ENCODE measurements at regions not wholly inside any gene's neighbourhood (a gene's known extent, or its start where the extent isn't known, plus 50 kb on each side); places are given as distances from the start of the nearest gene placed in this dataset.
A peak's percentile ranks its signal among the peaks of the same experiment; 100 is the strongest.

DNA sequence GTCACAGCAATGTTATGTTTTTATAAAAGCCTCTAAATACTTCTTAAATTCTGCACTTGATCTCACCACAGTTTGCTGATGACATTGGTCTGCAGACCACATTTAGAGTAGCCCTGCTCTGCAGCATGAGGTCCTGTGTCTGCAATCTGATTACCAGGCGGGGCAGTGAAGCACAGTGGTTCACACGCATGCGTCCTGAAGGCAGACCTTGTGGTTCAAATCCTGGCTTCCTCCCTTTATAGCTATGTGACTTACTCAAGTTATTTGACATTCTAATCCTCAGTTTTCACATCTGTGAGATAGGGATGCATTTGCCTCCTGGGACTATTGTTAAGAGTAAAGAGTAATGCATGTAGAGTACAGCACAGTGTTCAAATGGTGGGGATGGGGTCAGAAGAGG is 50.3 kb downstream of the BMAL2 start:
- no peak for DNase-seq (ENCODE audit: low read depth, low spot score)
- H3K4me3 ChIP-seq (ENCODE audit: low read depth, low read length) = no peak overlapping the region
- TF ChIP-seq, protein P1, sequence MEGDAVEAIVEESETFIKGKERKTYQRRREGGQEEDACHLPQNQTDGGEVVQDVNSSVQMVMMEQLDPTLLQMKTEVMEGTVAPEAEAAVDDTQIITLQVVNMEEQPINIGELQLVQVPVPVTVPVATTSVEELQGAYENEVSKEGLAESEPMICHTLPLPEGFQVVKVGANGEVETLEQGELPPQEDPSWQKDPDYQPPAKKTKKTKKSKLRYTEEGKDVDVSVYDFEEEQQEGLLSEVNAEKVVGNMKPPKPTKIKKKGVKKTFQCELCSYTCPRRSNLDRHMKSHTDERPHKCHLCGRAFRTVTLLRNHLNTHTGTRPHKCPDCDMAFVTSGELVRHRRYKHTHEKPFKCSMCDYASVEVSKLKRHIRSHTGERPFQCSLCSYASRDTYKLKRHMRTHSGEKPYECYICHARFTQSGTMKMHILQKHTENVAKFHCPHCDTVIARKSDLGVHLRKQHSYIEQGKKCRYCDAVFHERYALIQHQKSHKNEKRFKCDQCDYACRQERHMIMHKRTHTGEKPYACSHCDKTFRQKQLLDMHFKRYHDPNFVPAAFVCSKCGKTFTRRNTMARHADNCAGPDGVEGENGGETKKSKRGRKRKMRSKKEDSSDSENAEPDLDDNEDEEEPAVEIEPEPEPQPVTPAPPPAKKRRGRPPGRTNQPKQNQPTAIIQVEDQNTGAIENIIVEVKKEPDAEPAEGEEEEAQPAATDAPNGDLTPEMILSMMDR (IDR thresholded peaks at IDR 0.05; ENCODE audit: insufficient read depth, low read length, missing control alignments) = no peak
- CTCF ChIA-PET = interaction anchor here (0.8 to 9.4 kb wide), 10 partner anchors 8 to 278 kb away, joined by 3 to 80 read pairs (median 6); partner anchors contain the start of gene BMAL2
- POLR2A ChIA-PET = no interaction called here

DNA sequence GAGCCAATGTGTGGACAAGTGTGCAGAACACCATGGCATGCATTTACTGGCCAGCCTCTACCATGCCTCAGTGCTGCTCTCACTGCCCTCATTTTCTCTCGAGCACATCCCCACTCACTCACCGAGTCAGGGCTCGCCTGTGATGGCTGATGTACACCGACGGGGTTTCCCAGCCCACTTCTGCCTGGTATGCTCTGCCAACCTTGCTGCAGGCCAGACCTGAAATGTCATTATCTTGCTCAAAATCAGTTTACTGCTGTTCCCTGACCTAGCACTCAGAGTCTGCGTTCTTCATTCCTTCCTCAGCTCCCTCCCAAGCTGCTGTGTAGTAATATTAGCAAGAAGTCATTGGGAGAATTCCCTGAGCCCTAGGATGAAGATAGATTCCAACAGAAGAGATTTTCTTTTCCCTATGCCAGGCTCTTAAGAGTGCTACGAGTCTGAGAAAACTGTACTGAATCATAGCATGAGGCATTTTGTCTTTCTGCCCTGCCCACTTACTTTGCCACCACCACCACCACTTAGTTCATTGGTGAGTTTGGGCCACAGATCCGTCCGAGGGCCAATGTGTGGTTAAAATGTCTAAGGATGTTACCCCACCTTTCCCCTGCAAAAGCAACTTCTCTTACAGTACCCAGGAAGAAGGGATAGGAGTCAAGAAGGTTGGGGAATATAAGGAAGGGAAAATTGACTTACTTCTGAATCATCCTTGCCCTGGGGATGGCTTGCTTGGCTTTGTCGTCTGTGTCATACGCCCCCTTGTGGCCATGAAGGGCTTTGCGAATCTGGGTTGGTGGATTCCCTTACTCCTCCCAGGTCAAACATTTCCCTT is 51.0 kb downstream of the BMAL2 start:
- ChIA-PET CTCF (interaction anchor here (0.7 to 9.4 kb wide), 40 partner anchors 8 to 320 kb away, joined by 3 to 80 read pairs (median 4); partner anchors contain the start of genes BMAL2 and REP15), POLR2A (no interaction called here)
- DNase-seq (ENCODE audit: low read depth, low spot score) = peak; percentile 28
- TF ChIP-seq, protein P1 (IDR thresholded peaks at IDR 0.05; ENCODE audit: insufficient read depth, low read length, missing control alignments) = peak; percentile 88
- H3K4me3 ChIP-seq (ENCODE audit: low read depth, low read length) = no peak overlapping the region

DNA sequence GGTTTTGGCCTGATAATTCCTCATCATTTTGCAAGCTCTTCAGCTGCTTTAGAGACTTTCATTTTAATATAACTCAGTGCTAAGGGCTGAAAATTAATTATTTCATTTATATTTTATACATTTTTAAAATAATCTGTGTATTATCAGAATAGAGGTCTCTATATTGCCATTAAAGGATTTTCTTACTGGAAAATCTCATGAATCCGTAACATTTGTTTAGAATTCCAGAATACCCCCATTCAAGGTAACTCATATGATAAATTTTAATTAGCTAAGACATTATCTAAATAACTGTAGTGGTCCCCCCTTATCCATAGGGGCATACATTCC is 51.6 kb downstream of the BMAL2 start:
- ChIA-PET POLR2A (no interaction called here), CTCF (interaction anchor here (0.7 to 9.4 kb wide), 39 partner anchors 9 to 320 kb away, joined by 3 to 80 read pairs (median 4); partner anchors contain the start of genes BMAL2 and REP15)
- DNase-seq (ENCODE audit: low read depth, low spot score) = no peak
- no peak overlapping the region for H3K4me3 ChIP-seq (ENCODE audit: low read depth, low read length)
- TF ChIP-seq, protein P1 (IDR thresholded peaks at IDR 0.05; ENCODE audit: insufficient read depth, low read length, missing control alignments) = no peak

DNA sequence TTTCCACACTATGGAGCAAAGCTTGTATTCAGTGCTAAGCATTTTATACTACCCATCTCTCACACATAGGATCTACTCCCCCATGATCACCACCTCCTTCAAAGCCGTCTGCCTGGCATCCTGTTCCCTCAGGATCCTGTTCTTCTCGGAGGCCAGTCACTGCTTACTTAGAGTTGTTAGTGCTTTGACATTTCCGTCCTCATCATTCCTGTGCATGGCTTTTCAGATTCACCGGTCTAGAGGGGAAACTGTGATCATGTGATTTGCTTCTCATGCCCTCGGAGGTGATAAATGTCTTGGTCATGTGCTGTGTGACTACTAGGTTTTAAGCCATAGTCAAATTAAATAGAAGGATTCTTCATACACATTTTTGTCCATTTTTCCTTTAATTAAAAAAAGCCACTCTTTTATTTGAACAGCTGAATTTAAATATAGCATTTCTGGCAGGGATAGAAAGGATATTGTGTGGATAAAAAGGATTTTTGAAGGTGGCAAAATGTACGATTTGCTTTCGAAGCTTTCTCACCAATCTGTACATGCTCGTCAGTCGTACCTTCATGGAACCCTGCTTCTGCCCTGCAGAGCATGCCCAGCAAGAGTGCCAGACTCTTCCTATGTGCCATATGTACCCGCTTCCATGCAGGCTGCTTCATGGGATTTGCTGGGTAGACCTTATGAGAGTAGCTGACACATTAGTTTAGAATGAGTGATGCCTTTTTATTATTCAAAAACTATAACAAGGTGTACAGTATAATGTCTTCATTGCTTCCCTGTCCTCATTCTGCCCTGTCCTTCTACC is 53.3 kb downstream of the BMAL2 start:
- TF ChIP-seq, protein P1 (IDR thresholded peaks at IDR 0.05; ENCODE audit: insufficient read depth, low read length, missing control alignments) = no peak
- DNase-seq (ENCODE audit: low read depth, low spot score) = no peak
- ChIA-PET POLR2A (no interaction called here), CTCF (interaction anchor here (0.7 to 9.4 kb wide), 14 partner anchors 8 to 275 kb away, joined by 3 to 80 read pairs (median 8); partner anchors contain the start of gene BMAL2)
- H3K4me3 ChIP-seq (ENCODE audit: low read depth, low read length) = no peak overlapping the region

DNA sequence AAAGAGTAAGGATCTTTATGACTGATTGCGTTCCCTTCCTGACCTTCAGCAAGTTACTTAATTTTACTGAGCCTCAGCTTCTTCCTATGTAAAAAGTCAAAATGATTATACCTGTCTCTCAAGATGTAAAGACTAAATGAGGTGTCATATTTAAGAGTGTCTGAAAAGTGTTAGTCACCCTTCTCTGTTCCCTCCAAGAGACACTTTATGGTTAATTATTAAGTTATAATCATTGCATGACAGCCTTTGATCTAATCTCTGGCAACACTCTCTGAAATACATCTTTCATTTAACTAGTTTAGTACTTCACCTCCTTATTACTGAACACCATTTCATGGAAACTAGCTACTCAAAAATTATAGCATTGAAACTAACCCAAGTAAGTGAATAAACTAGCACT is 54.8 kb downstream of the BMAL2 start:
- H3K4me3 ChIP-seq (ENCODE audit: low read depth, low read length) = no peak overlapping the region
- ChIA-PET POLR2A (no interaction called here), CTCF (interaction anchor here (0.8 to 9.4 kb wide), 7 partner anchors 9 to 265 kb away, joined by 3 to 80 read pairs (median 5); partner anchors contain the start of gene BMAL2)
- DNase-seq (ENCODE audit: low read depth, low spot score) = no peak
- TF ChIP-seq, protein P1 (IDR thresholded peaks at IDR 0.05; ENCODE audit: insufficient read depth, low read length, missing control alignments) = no peak

DNA sequence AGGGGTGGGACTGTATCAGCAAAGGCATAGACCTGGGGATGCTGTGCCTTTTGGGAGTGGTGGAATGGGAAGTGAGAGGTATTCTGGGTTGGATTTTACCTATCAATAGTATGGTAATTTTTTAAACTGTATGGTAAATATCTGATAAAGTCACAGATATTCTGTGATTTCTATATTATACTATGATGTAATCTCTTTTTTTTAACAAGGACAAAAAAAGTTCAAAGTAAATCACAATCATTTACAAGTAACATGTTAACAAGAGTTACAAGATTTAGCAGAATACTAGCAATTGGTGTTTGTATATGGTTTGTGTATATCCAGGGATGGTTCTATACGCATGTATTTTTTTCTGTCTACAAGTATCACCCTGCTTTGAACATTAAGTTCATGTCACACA is 56.0 kb downstream of the BMAL2 start:
- TF ChIP-seq, protein P1 (IDR thresholded peaks at IDR 0.05; ENCODE audit: insufficient read depth, low read length, missing control alignments) = no peak
- DNase-seq (ENCODE audit: low read depth, low spot score) = no peak
- POLR2A ChIA-PET = no interaction called here
- no peak overlapping the region for H3K4me3 ChIP-seq (ENCODE audit: low read depth, low read length)
- CTCF ChIA-PET = interaction anchor here (0.7 to 1.7 kb wide), 5 partner anchors 8 to 264 kb away, joined by 4 to 5 read pairs (median 4); no protein-coding TSS in a partner anchor

All from AG04449 (cell line).